Nucleus accumbens (tissue), 56 donors: ENCODE measurements at regions not wholly inside any gene's neighbourhood (a gene's known extent, or its start where the extent isn't known, plus 50 kb on each side); places are given as distances from the start of the nearest gene placed in this dataset.

Experiments
- DNase-seq, 56 donors: peaks; one replicate each; lab custom pipeline; 2025; lab: John Stamatoyannopoulos, UW

GRCh38 chr11:120034176-120034875 is 103.6 kb downstream of the TRIM29 start:
- no peak for DNase-seq

- DNase-seq: no peak
Observed at GRCh38 chr11:120032766-120033390, 105.0 kb downstream of the TRIM29 start.

GRCh38 chr11:120031612-120032600 is 106.0 kb downstream of the TRIM29 start:
- peak in 37 of 56 donors; percentile 12 to 75 (median 42) for DNase-seq

- DNase-seq: no peak
Observed at GRCh38 chr11:120031156-120031555, 106.8 kb downstream of the TRIM29 start.

DNA sequence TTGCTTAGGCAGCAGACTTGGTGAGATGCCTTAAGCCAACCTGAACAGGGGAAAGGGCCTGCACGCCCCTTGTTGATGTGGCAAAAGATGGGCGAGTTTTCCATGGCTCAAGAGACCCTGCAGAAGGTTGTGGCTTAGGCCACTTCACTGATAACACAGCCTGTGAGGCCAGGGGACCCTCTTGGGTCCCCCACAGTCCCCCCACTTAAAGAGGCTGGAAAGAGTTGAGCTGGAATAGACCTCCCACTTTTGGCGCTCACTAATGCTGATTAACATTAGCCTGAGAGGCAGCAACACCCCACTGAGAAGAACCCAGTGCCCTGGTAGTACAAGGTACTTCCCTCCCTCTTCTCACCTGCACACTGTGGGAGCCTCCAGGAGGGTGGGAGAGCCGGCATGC is 107.5 kb downstream of the TRIM29 start:
- no peak for DNase-seq

GRCh38 chr11:120029321-120029720 is 108.6 kb downstream of the TRIM29 start:
- DNase-seq: no peak

DNA sequence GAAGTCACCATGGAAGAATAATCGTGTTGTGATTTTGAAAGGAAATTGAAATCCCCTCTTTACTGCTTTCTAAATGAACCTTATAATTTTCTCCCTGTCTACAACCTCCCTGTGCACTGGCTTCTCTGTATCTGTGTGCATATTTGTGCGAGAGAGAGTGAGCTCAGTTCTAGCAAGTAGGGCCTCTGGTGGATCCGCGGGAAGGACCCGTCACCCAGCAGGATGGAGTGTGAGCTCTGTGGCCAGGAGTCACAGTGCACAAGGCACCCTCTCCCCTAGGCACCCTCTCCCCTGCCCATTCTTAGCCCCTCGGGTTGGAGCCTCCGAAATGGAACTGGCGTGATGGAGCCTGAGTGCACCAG is 109.0 kb downstream of the TRIM29 start:
- DNase-seq: no peak

- DNase-seq: peak in 1 of 56 donors; percentile 12
Observed at GRCh38 chr11:120028181-120028896, 109.6 kb downstream of the TRIM29 start.

- DNase-seq: no peak
Observed at GRCh38 chr11:120027546-120028180, 110.2 kb downstream of the TRIM29 start.

DNA sequence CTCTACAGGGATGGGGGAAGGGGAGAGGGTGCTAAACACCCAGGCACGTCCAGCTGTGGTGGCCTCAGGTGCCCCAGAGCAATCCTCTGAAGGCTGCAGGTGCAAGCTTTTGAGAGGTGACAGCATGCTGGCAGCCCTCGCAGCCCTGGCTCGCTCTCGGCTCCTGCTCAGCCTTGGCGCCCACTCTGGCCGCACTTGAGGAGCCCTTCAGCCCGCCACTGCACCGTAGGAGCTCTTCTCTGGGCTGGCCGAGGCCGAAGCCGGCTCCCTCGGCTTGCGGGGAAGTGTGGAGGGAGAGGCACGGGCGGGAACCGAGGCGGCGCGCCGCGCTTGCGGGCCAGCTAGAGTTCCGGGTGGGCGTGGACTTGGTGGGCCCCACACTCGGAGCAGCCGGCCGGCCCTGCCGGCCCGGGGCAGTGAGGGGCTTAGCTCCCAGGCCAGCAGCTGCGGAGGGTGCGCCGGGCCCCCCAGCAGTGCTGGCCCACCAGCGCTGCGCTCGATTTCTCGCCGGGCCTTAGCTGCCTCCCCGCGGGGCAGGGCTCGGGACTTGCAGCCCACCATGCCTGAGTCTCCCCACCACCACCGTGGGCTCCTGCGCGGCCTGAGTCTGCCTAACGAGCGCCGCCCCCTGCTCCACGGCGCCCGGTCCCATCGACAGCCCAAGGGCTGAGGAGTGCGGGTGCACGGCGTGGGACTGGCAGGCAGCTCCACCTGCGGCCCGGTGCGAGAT is 112.1 kb downstream of the TRIM29 start:
- DNase-seq: no peak

DNA sequence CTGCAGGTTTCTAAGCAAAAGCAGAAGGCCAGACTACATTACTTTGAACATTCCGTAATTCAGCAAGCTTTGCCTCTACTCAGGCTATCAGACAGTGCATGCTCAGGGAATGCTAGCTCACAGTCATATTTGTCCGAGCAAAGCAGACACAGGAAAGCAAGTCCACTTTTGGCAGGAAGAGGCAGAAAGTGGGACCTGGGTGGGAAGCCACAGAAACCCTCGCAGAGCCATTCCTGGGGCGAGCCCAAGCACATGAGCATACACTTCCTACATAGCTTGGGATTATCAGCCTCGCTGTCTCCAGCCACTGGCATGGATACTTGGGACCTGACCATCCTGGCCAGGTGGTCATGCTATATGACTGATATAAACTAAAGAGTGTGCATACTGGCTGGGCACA is 113.3 kb downstream of the TRIM29 start:
- DNase-seq: no peak

- DNase-seq: no peak
Observed at GRCh38 chr11:120024046-120024445, 113.9 kb downstream of the TRIM29 start.

DNA sequence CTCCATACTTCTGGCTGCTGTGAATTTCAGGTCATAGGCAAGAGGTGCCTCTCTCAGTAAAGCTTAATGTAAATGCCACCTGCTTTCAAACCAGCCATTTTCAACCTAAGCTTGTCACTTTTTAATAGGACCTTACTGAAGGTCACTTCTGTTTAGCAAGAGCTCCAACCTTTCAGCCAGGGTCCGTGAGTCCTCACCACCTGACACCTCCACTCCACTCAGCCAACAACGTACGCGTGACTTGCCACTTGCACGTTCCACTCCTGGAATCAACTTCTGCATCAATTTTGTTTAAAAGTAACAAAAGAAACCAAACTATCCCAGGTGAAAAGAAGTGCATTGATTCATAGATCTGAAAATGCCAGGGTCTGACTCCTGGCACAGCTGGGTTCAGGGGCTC is 114.4 kb downstream of the TRIM29 start:
- DNase-seq: no peak

DNA sequence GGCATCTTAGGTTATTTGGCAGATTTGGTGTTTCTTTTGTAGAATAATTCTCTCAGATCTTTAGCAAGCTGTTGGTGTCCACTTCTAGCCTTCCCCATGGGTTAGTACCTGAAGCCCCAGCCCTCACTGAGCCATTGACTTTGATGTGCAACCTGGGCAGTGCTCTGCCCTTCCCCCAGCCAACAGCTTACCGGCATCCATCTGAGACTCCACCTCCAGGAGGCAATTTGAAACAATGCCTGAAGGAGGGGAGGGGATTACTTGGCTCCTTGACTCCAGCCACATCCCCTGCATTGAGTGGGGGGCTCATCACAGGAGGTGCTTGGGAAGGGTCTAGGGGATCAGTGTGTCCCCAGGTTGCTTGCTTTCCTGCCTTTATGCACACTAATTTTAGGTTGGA is 114.8 kb downstream of the TRIM29 start:
- DNase-seq: no peak

DNA sequence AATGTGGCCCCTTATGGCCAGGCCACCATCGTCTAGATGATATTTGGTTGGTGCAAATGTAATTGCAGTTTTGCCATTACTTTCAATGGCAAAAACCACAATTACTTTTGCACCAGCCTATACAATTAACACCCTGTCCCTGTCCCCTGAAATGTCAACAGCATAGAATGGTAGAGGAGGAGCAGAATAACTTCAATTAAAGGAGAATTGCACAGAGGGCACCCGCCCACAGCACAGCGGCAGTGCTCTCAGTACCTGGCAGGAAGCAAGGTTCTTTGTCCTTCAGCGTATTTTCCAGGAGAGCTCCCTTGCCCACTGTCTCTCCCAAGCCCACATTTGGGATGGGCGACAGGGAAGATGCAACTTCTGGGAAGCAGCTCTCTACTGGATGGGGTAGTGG is 115.3 kb downstream of the TRIM29 start:
- no peak for DNase-seq

DNA sequence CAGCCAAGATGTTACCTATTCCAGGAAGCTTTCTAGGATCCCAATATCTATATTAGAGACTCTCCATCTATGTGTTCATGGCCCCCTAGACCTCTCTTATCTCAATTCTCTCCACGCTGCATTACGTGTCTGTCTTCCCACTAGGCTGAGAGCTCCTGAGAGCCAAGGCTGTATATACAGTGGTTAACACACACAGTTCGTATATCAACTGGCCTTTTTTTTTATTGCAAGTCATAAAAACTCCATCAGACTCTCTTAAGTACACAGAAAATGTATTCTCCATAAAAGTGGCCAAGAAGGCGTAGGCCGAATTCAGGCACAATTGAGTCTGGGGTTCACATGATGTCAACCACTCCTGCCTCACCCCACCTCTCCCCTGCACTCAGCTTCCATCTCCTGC is 115.9 kb downstream of the TRIM29 start:
- no peak for DNase-seq

GRCh38 chr11:120021391-120021953 is 116.4 kb downstream of the TRIM29 start:
- DNase-seq: no peak

- DNase-seq: no peak
Observed at GRCh38 chr11:120020981-120021380, 116.9 kb downstream of the TRIM29 start.

GRCh38 chr11:120020486-120020885 is 117.4 kb downstream of the TRIM29 start:
- DNase-seq: no peak
